Left ventricle myocardium inferior (tissue), 1 donor: ENCODE measurements at regions not wholly inside any gene's neighbourhood (a gene's known extent, or its start where the extent isn't known, plus 50 kb on each side); places are given as distances from the start of the nearest gene placed in this dataset.

ENCODE experiments used
- DNase-seq: peaks from one replicate; pipeline ENCODE4 v3.0.0-alpha.2; 2020
- H3K27ac ChIP-seq: fragments of 200-600 bp; replicated peaks from 2 replicates; pipeline ENCODE4 v1.8.0; 2021
- H3K27me3 ChIP-seq: fragments of 200-600 bp; 2 replicates; pipeline ENCODE4 v1.8.0; 2021; ENCODE audit warnings: low read depth
- H3K36me3 ChIP-seq: fragments of 200-600 bp; 2 replicates; pipeline ENCODE4 v1.8.0; 2021
- H3K4me1 ChIP-seq: fragments of 200-600 bp; 2 replicates; pipeline ENCODE4 v1.8.0; 2021
- H3K4me3 ChIP-seq: fragments of 200-600 bp; 2 replicates; pipeline ENCODE4 v1.8.0; 2021; ENCODE audit warnings: mild to moderate bottlenecking, moderate library complexity
- H3K9me3 ChIP-seq: fragments of 200-600 bp; replicated peaks from 2 replicates; pipeline ENCODE4 v1.8.0; 2021
- CTCF ChIP-seq: fragments of 200-600 bp; IDR thresholded peaks from 2 replicates; pipeline ENCODE4 v1.8.0; 2021; ENCODE audit warnings: antibody characterized with exemption, mild to moderate bottlenecking, borderline replicate concordance
- intact Hi-C: fragments of 100-400 bp; cut with micrococcal nuclease; formaldehyde crosslinking; loops from one replicate; pipeline ENCODE4 v1.11.0; 2022
- donor health status: DM: no; HTN: yes; CAD: no; lungs with severe emphysema.

DNA sequence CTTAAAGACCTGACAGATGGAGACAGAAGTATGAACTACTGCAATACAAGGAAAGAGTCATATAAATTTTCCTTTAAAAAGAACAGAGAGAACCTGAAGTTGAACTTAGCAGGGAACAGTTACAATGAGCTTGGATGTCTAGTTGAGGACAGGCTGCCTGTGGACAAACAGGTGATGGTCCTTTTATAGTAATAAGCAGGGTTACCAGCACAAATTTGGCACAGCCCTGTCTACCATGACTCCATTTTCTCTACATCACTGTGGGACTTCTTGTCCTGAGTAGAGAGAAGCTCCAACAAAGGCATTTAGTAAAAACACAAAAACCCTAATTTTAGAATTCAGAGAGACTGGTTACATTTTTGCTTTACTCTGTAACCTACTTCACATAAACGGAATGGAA lies 448.1 kb downstream of the PLCL1 start:
- Histone ChIP-seq H3K9me3 (no peaks in the 10 kb centered on the region), H3K27me3 (no peaks in the 10 kb centered on the region), H3K36me3 (no peaks in the 10 kb centered on the region), H3K4me3 (no peak overlapping the region), H3K4me1 (peaks cover 8% of the 10 kb centered on the region), H3K27ac (no peak overlapping the region)
- no peak for DNase-seq
- TF ChIP-seq CTCF: no peak
- intact Hi-C loops: no loop called here

DNA sequence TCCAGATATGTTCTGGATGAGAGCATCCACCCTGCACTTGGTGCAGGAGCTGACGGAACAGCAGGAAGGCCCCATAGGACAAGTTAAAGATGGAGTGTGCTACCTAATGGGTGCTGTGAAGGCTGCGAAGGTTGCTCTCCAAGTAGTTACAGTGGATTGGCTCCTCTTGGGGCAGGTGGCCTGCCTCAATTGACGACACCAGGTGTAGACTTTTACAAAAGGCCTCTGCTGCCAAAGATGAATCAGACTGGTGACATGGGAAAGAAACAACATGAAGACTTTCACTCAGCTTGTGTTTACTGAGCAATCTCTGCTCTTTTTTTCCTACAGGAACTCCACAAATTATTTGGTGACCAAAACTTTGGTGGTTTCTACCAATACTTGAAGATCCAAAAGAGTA lies 437.7 kb downstream of the PLCL1 start:
- Histone ChIP-seq H3K4me3 (no peak overlapping the region), H3K4me1 (no peaks in the 10 kb centered on the region), H3K9me3 (no peaks in the 10 kb centered on the region), H3K27ac (no peak overlapping the region), H3K36me3 (no peaks in the 10 kb centered on the region), H3K27me3 (no peaks in the 10 kb centered on the region)
- TF ChIP-seq CTCF: no peak
- no peak for DNase-seq
- intact Hi-C loops: no loop called here

- Histone ChIP-seq H3K27me3 (peaks cover 5% of the 10 kb centered on the region), H3K36me3 (no peaks in the 10 kb centered on the region), H3K9me3 (no peaks in the 10 kb centered on the region), H3K4me1 (no peaks in the 10 kb centered on the region), H3K4me3 (no peak overlapping the region), H3K27ac (no peak overlapping the region)
- intact Hi-C loops: no loop called here
- no peak for TF ChIP-seq CTCF
- DNase-seq: no peak
Measured at GRCh38 chr2:198238429-198238828, 434.0 kb downstream of the PLCL1 start.

DNA sequence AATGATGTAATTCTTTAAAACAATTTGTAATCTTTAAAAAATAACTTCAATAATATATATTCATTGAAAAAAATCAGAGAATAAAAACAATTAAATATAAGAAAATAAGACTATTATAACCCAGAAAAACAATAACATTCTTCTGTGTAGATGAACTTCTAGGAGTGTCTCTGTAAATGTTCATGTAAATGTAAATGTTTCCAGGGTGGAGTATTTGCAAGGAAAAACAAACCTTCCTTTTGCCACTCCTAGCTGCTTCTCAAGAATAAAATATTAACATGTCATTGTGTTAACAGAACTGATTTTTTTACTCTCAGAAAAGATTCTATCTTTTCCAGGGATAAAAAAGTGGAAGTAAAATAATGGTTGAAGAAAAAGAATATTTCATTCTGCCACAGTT lies 431.9 kb downstream of the PLCL1 start:
- TF ChIP-seq CTCF: no peak
- no peak overlapping the region for H3K27ac ChIP-seq
- H3K36me3 ChIP-seq: no peaks in the 10 kb centered on the region
- H3K9me3 ChIP-seq: no peaks in the 10 kb centered on the region
- intact Hi-C loops: no loop called here
- H3K27me3 ChIP-seq: peaks cover 5% of the 10 kb centered on the region
- no peak overlapping the region for H3K4me3 ChIP-seq
- no peaks in the 10 kb centered on the region for H3K4me1 ChIP-seq
- DNase-seq: no peak

GRCh38 chr2:198232281-198232680 lies 427.9 kb downstream of the PLCL1 start:
- H3K27me3 ChIP-seq: peaks cover 5% of the 10 kb centered on the region
- no peak overlapping the region for H3K4me3 ChIP-seq
- H3K9me3 ChIP-seq: no peaks in the 10 kb centered on the region
- H3K27ac ChIP-seq: no peak overlapping the region
- no peaks in the 10 kb centered on the region for H3K4me1 ChIP-seq
- no peak for DNase-seq
- intact Hi-C loops: no loop called here
- TF ChIP-seq CTCF: no peak
- H3K36me3 ChIP-seq: no peaks in the 10 kb centered on the region

GRCh38 chr2:198231562-198231961 lies 427.2 kb downstream of the PLCL1 start:
- no peaks in the 10 kb centered on the region for H3K36me3 ChIP-seq
- no peaks in the 10 kb centered on the region for H3K9me3 ChIP-seq
- no peak for DNase-seq
- H3K4me3 ChIP-seq: no peak overlapping the region
- H3K27me3 ChIP-seq: peaks cover 5% of the 10 kb centered on the region
- H3K27ac ChIP-seq: no peak overlapping the region
- H3K4me1 ChIP-seq: no peaks in the 10 kb centered on the region
- no peak for TF ChIP-seq CTCF
- intact Hi-C loops: no loop called here
